NK-92 (cell line): ENCODE measurements at regions not wholly inside any gene's neighbourhood (a gene's known extent, or its start where the extent isn't known, plus 50 kb on each side); places are given as distances from the start of the nearest gene placed in this dataset.

Experiments used
- DNase-seq: peaks from one replicate; lab custom pipeline; 2025; ENCODE audit not compliant: unreplicated experiment; lab: John Stamatoyannopoulos, UW

- DNase-seq = no peak
These were observed 103.1 kb upstream of the MYO16 start for GRCh38 chr13:108526286-108526685.

DNA sequence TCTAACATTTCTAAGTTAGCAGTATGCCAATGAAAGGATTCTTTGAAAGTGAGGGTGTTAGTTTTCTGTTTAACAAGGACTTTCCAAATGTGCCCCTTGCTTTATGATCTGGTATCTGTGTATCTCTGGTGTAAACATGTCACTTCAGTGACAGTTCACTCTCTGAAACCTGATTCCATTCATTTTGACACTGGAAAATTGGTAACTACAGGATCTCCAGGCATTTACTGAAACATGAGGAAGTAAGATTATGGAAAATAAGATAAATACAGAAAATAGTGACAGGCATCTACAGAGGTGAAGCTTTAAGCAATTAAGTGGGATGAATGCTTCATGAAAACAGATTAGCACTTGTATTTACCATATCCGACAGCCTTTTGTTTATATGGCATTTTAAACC is 101.6 kb upstream of the MYO16 start:
- DNase-seq = no peak

GRCh38 chr13:108528303-108528702 is 101.1 kb upstream of the MYO16 start:
- no peak for DNase-seq

- no peak for DNase-seq
These were observed 95.6 kb upstream of the MYO16 start for GRCh38 chr13:108533842-108534241.

DNA sequence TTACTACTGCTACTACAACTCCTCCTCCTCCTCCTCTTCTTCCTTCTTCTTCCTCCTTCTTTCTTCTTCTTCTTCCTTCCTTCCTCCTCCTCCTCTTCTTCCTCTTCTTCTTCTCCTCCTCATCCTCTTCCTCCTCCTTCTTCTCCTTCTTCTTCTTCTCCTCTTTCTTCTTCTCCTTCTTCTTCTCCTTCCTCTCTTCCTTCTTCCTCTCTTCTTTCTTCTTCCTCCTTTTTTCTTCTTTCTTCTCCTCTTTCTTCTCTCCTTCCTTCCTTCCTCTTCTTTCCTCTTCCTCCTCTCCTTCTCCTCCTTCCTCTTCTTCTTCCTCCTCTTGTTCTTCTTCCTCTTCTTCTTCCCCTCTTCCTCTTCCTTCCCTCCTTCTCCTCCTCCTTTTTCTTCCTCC is 94.7 kb upstream of the MYO16 start:
- no peak for DNase-seq

- no peak for DNase-seq
These were observed 79.5 kb upstream of the MYO16 start for GRCh38 chr13:108549934-108550333.

DNA sequence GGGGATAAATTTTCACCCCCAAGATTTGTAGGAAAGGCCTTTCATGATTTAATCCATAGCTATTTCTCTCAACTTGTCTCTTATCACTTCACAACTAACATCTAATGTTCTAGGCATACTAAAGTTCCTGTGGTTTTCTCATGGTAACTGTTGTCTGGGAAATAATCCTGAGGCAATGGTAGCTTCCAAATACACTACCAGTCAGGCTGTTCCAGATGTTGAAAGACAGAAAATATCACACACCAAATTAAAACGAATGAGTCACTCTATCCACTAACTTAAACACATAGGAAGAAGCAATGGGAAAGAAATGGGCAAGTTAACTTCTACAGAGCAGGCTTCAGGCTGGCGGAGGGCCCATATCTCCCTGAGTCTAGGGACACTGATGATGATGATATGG is 77.7 kb upstream of the MYO16 start:
- no peak for DNase-seq

- DNase-seq = no peak
These were observed 70.9 kb upstream of the MYO16 start for GRCh38 chr13:108558489-108558888.

GRCh38 chr13:108560093-108560492 is 69.3 kb upstream of the MYO16 start:
- no peak for DNase-seq

DNA sequence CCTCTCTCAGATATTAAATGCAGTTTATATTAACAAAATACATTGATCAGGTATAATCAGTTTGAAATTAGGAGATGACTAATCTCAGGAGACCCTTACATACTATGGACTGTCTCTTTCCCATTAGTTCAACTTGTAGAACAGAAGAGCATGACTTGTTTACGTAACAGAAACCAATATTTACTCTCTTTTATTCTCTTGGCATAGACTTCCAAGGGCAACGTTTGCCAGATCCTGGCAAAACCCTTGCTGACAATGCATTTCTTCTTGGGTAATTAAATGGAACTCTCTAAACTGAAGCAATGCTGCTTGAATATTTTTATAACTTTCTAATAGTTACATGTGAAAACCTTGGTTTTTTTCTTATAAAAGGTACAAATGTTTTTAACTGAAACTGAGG is 68.3 kb upstream of the MYO16 start:
- no peak for DNase-seq

- no peak for DNase-seq
These were observed 62.8 kb upstream of the MYO16 start for GRCh38 chr13:108566413-108567170.

GRCh38 chr13:108572782-108573211 is 56.6 kb upstream of the MYO16 start:
- no peak for DNase-seq

GRCh38 chr13:108573455-108573854 is 56.0 kb upstream of the MYO16 start:
- no peak for DNase-seq

DNA sequence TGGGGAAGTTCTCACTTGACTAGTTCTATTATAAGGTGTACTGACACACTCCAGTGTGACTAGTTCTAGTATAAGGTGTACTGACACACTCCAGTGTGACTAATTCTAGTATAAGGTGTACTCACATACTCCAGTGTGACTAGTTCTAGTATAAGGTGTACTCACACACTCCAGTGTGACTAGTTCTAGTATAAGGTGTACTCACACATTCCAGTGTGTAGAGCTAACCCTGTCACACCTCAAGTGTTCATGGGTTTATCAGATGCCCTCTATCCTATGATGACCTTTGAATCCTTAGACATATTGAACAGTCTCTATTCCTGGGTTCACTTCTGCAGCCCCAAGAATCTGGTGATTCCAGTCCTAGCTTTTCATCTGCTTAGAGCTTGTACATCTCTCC is 54.6 kb upstream of the MYO16 start:
- DNase-seq = no peak

- no peak for DNase-seq
These were observed 54.0 kb upstream of the MYO16 start for GRCh38 chr13:108575430-108575829.
